ENCODE measurements at regions not wholly inside any gene's neighbourhood (a gene's known extent, or its start where the extent isn't known, plus 50 kb on each side); places are given as distances from the start of the nearest gene placed in this dataset.

DNA sequence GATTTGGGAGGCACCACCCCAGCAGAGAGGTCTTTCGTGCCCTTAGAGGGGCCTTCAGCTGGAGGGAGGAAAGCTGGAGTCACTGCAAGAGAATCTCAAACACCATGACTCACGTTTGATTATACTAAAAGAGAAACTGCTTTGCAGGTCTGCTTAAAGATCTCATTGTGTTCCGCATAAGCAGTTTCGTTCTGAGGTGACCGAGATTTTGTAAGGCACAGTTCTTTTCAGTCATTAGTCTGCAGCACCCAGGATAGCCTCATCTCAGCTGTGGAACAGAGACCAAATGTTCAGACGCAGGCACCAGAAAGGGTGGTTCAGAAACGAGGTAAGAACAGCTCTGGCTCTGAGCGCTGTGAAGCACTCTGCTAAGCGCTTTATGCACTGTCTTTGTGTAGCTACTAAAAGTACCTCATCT, 71.2 kb upstream of the GTF3A start:
- H3K27ac Mint-ChIP-seq, result no peak overlapping the region; the same call in 1 of the 2 replicates
- Histone ChIP-seq H3K79me2 (replicated peaks; ENCODE audit: insufficient read depth) (no peaks in the 10 kb centered on the region), H3K9me2 (ENCODE audit: insufficient read depth) (no peaks in the 10 kb centered on the region), H3K27ac (ENCODE audit: low read depth) (no peak overlapping the region), H3K4me1 (ENCODE audit: insufficient read depth) (peaks cover 13% of the 10 kb centered on the region), H3K36me3 (ENCODE audit: insufficient read depth) (no peaks in the 10 kb centered on the region), H3F3A (replicated peaks; ENCODE audit: low read depth) (no peaks in the 10 kb centered on the region), H3K4me2 (no peak overlapping the region), H2AFZ (peak overlapping the region; percentile 86), H3K27me3 (ENCODE audit: insufficient read depth) (no peaks in the 10 kb centered on the region), H4K20me1 (replicated peaks; ENCODE audit: insufficient read depth) (no peaks in the 10 kb centered on the region), H3K4me3 (no peak overlapping the region)
- no peak for TF ChIP-seq NANOG (IDR thresholded peaks at IDR 0.05; ENCODE audit: borderline replicate concordance)
- no peak for TF ChIP-seq STAT1 (IDR thresholded peaks at IDR 0.05; ENCODE audit: unreplicated experiment)
- peaks cover 4% of the 10 kb centered on the region; the same call in 1 of the 3 replicates for H3K9me3 Mint-ChIP-seq
- no peak overlapping the region for H3K4me3 Mint-ChIP-seq
- DNase-seq (ENCODE audit: low spot score) (no peak), ATAC-seq (no peak)
- no peaks in the 10 kb centered on the region for H3K36me3 Mint-ChIP-seq (ENCODE audit: low read depth)
- peaks cover 20% of the 10 kb centered on the region for H3K4me1 Mint-ChIP-seq
- peaks cover 9% of the 10 kb centered on the region for H3K27me3 Mint-ChIP-seq (ENCODE audit: insufficient read depth, low read depth, poor library complexity)

DNA sequence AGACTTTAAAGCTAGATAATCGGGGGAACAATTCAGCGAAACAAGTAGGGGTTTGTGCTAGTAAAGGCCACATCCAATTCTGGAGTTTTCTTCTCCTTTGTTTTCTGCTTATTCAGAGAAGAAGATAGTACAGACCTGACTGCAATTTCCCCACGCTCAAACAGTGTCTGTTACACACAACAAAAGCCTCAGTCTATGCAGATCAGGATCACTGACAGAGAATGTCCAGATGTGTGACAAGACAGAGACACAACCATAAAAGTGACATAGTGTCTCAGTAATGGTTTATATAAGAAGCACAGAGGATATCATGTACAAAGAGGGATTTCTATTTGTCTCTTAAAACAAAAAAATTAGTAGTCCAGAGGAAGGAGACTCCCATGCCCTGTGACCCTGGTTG, 70.7 kb upstream of the GTF3A start:
- H3K4me2 ChIP-seq, result no peak overlapping the region
- H3K27ac Mint-ChIP-seq, result no peak overlapping the region
- no peaks in the 10 kb centered on the region for H3K79me2 ChIP-seq (replicated peaks; ENCODE audit: insufficient read depth)
- ATAC-seq (no peak), DNase-seq (ENCODE audit: low spot score) (no peak)
- no peaks in the 10 kb centered on the region for H3K27me3 ChIP-seq (ENCODE audit: insufficient read depth)
- no peaks in the 10 kb centered on the region for H3K36me3 ChIP-seq (ENCODE audit: insufficient read depth)
- H3K27ac ChIP-seq (ENCODE audit: low read depth), result no peak overlapping the region
- peaks cover 25% of the 10 kb centered on the region for H3K4me1 Mint-ChIP-seq
- no peaks in the 10 kb centered on the region for H3K36me3 Mint-ChIP-seq (ENCODE audit: low read depth)
- TF ChIP-seq EZH2 (IDR thresholded peaks at IDR 0.05; ENCODE audit: low read depth, unreplicated experiment), result no peak
- no peak for TF ChIP-seq POLR2AphosphoS5 (IDR thresholded peaks at IDR 0.05; ENCODE audit: low read depth)
- TF ChIP-seq ZNF331 (CRISPR knock-in tag; IDR thresholded peaks at IDR 0.05; ENCODE audit: low read depth), result no peak
- TF ChIP-seq EZH2phosphoT487 (IDR thresholded peaks at IDR 0.05; ENCODE audit: unreplicated experiment), result no peak
- TF ChIP-seq ZNF114 (CRISPR knock-in tag; IDR thresholded peaks at IDR 0.05), result no peak
- no peak for TF ChIP-seq CREB1 (CRISPR knock-in tag; IDR thresholded peaks at IDR 0.05; ENCODE audit: low read depth)
- TF ChIP-seq, protein P1, sequence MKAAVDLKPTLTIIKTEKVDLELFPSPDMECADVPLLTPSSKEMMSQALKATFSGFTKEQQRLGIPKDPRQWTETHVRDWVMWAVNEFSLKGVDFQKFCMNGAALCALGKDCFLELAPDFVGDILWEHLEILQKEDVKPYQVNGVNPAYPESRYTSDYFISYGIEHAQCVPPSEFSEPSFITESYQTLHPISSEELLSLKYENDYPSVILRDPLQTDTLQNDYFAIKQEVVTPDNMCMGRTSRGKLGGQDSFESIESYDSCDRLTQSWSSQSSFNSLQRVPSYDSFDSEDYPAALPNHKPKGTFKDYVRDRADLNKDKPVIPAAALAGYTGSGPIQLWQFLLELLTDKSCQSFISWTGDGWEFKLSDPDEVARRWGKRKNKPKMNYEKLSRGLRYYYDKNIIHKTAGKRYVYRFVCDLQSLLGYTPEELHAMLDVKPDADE (IDR thresholded peaks at IDR 0.05), result no peak
- TF ChIP-seq, protein P2, sequence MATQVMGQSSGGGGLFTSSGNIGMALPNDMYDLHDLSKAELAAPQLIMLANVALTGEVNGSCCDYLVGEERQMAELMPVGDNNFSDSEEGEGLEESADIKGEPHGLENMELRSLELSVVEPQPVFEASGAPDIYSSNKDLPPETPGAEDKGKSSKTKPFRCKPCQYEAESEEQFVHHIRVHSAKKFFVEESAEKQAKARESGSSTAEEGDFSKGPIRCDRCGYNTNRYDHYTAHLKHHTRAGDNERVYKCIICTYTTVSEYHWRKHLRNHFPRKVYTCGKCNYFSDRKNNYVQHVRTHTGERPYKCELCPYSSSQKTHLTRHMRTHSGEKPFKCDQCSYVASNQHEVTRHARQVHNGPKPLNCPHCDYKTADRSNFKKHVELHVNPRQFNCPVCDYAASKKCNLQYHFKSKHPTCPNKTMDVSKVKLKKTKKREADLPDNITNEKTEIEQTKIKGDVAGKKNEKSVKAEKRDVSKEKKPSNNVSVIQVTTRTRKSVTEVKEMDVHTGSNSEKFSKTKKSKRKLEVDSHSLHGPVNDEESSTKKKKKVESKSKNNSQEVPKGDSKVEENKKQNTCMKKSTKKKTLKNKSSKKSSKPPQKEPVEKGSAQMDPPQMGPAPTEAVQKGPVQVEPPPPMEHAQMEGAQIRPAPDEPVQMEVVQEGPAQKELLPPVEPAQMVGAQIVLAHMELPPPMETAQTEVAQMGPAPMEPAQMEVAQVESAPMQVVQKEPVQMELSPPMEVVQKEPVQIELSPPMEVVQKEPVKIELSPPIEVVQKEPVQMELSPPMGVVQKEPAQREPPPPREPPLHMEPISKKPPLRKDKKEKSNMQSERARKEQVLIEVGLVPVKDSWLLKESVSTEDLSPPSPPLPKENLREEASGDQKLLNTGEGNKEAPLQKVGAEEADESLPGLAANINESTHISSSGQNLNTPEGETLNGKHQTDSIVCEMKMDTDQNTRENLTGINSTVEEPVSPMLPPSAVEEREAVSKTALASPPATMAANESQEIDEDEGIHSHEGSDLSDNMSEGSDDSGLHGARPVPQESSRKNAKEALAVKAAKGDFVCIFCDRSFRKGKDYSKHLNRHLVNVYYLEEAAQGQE (IDR thresholded peaks at IDR 0.05; ENCODE audit: unreplicated experiment), result no peak
- no peak for TF ChIP-seq STAT1 (IDR thresholded peaks at IDR 0.05; ENCODE audit: unreplicated experiment)
- no peaks in the 10 kb centered on the region for H3K9me2 ChIP-seq (ENCODE audit: insufficient read depth)
- H3K27me3 Mint-ChIP-seq (ENCODE audit: insufficient read depth, low read depth, poor library complexity), result peaks cover 11% of the 10 kb centered on the region
- H3K4me3 Mint-ChIP-seq, result no peak overlapping the region
- H3F3A ChIP-seq (replicated peaks; ENCODE audit: low read depth), result no peaks in the 10 kb centered on the region
- H3K4me1 ChIP-seq (ENCODE audit: insufficient read depth), result peaks cover 17% of the 10 kb centered on the region
- peak overlapping the region; percentile 86; the same call in 1 of the 2 replicates for H2AFZ ChIP-seq
- H3K9me3 Mint-ChIP-seq, result peaks cover 4% of the 10 kb centered on the region; the same call in 1 of the 3 replicates
- no peaks in the 10 kb centered on the region for H4K20me1 ChIP-seq (replicated peaks; ENCODE audit: insufficient read depth)
- H3K4me3 ChIP-seq, result no peak overlapping the region

Data from GM23338 (cell line).